PFSK-1 (cell line): ENCODE measurements at regions not wholly inside any gene's neighbourhood (a gene's known extent, or its start where the extent isn't known, plus 50 kb on each side); places are given as distances from the start of the nearest gene placed in this dataset.

Experiments
- FOXP2 ChIP-seq: optimal IDR thresholded peaks from 2 replicates; pipeline ENCODE3; 2011; ENCODE audit warnings: borderline replicate concordance, control low read depth, inconsistent platforms; ENCODE audit not compliant: insufficient read depth; ENCODE audit errors: extremely low read length, extremely low read depth
- POLR2AphosphoS5 ChIP-seq: IDR thresholded peaks from 2 replicates; pipeline ENCODE4 v1.6.1; 2012; ENCODE audit warnings: low read depth, mild to moderate bottlenecking, control low read depth, low read length, moderate library complexity
- SIN3A ChIP-seq: IDR thresholded peaks from 2 replicates; pipeline ENCODE4 v1.6.1; 2012; ENCODE audit warnings: mild to moderate bottlenecking, low read length, moderate library complexity, borderline replicate concordance; ENCODE audit not compliant: insufficient read depth
- TAF1 ChIP-seq: IDR thresholded peaks from 2 replicates; pipeline ENCODE4 v1.6.1; 2012; ENCODE audit warnings: low read length, control low read depth, borderline replicate concordance; ENCODE audit not compliant: insufficient read depth
- TF ChIP-seq, protein P1 (sequence below), 2 experiments: IDR thresholded peaks; 2 replicates each; pipeline versions ENCODE4 v1.6.1 to v1.8.0; 2011 to 2012; ENCODE audit warnings: low read depth in 2 of 2, low read length in 2 of 2, control low read depth in 1 of 2, inconsistent platforms in 1 of 2, mild to moderate bottlenecking in 1 of 2, moderate library complexity in 1 of 2; ENCODE audit not compliant: insufficient read depth in 1 of 2

DNA sequence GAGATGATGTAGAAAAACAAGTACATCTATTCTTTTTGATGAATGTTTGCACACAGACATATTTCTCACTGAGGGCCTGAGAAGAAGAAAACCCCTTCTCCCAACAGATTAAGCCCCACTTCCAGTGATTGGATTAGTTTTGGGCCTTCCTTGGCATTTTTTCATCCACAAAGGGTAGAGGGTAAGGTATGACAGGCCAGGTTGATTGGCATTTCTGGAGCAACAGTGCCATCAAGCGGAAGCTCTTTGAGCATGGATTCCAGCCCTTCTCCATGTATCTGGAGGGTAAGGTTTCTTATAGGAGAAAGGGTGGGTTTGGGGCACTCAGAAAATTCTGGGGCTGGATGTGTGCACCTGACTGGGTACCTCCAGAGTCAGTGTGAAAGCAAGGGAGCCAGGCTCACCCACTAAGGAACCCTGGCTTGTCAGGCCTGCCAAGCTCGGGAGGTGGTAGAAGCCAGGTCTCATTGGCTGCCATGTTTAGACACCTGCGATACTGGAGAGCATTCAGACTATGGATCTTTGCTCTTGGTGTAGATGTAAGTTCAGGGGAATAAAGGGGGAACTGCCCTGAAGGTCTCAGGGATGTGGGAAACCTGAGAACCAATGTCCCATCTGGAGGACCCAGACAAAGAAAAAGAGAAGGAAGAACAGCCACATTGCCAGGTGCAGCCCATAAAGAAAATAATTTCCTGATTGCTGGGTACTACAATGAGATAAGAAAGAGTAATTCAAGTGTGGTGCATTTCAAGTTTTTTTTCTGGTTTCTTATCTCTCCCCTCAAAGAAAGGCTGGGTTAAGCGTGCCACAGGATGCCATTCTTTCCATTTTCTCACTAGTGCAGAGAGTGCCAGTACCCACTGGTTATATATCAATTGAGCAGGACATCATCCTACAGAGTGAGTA is 222.3 kb upstream of the AGTR2 start:
- TF ChIP-seq FOXP2 (no peak), TAF1 (no peak), POLR2AphosphoS5 (no peak), SIN3A (no peak)
- TF ChIP-seq, protein P1, sequence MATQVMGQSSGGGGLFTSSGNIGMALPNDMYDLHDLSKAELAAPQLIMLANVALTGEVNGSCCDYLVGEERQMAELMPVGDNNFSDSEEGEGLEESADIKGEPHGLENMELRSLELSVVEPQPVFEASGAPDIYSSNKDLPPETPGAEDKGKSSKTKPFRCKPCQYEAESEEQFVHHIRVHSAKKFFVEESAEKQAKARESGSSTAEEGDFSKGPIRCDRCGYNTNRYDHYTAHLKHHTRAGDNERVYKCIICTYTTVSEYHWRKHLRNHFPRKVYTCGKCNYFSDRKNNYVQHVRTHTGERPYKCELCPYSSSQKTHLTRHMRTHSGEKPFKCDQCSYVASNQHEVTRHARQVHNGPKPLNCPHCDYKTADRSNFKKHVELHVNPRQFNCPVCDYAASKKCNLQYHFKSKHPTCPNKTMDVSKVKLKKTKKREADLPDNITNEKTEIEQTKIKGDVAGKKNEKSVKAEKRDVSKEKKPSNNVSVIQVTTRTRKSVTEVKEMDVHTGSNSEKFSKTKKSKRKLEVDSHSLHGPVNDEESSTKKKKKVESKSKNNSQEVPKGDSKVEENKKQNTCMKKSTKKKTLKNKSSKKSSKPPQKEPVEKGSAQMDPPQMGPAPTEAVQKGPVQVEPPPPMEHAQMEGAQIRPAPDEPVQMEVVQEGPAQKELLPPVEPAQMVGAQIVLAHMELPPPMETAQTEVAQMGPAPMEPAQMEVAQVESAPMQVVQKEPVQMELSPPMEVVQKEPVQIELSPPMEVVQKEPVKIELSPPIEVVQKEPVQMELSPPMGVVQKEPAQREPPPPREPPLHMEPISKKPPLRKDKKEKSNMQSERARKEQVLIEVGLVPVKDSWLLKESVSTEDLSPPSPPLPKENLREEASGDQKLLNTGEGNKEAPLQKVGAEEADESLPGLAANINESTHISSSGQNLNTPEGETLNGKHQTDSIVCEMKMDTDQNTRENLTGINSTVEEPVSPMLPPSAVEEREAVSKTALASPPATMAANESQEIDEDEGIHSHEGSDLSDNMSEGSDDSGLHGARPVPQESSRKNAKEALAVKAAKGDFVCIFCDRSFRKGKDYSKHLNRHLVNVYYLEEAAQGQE (IDR thresholded peaks at IDR 0.05; ENCODE audit: insufficient read depth in 1 of 2, low read depth in 2 of 2, low read length in 2 of 2) = no peak
